Neural cell (in vitro differentiated cells): ENCODE measurements at regions not wholly inside any gene's neighbourhood (a gene's known extent, or its start where the extent isn't known, plus 50 kb on each side); places are given as distances from the start of the nearest gene placed in this dataset.

ENCODE experiments used
- H2AFZ ChIP-seq: fragments of 200-600, 300-800 bp; sonication (generic), shearing (Covaris generic); 2 replicates; pipeline ENCODE4 v1.6.0; 2014; ENCODE audit warnings: low read depth, mild to moderate bottlenecking, antibody characterized with exemption, low read length, moderate library complexity
- H3F3A ChIP-seq: fragments of 200-600 bp; shearing (Covaris generic); 2 replicates; pipeline ENCODE4 v1.6.1; 2016; ENCODE audit warnings: mild to moderate bottlenecking, moderate library complexity, mixed read lengths, antibody characterized with exemption, low read length; ENCODE audit not compliant: insufficient read depth, poor library complexity, severe bottlenecking
- H3K27ac ChIP-seq: fragments of 200-600, 300-800 bp; sonication (generic), shearing (Covaris generic); 2 replicates; pipeline ENCODE4 v1.5.1; 2014; ENCODE audit warnings: mild to moderate bottlenecking, low read length, moderate library complexity
- H3K27me3 ChIP-seq: fragments of 300-800, 200-600 bp; sonication (generic), shearing (Covaris generic); 2 replicates; pipeline ENCODE4 v1.6.0; 2014; ENCODE audit warnings: mild to moderate bottlenecking, low read depth, low read length, moderate library complexity; ENCODE audit not compliant: insufficient read depth
- H3K36me3 ChIP-seq: fragments of 300-800, 200-600 bp; sonication (generic), shearing (Covaris generic); 2 replicates; pipeline ENCODE4 v1.5.1; 2014; ENCODE audit warnings: mild to moderate bottlenecking, antibody characterized with exemption, low read length, moderate library complexity; ENCODE audit not compliant: insufficient read depth
- H3K4me2 ChIP-seq: fragments of 300-800, 200-600 bp; sonication (generic), shearing (Covaris generic); 2 replicates; pipeline ENCODE4 v1.6.0; 2014; ENCODE audit warnings: mild to moderate bottlenecking, low read length
- H3K4me3 ChIP-seq: fragments of 300-800, 200-600 bp; sonication (generic), shearing (Covaris generic); 2 replicates; pipeline ENCODE4 v1.5.1; 2014; ENCODE audit warnings: mild to moderate bottlenecking, low read length, moderate library complexity
- H3K79me2 ChIP-seq: fragments of 200-600 bp; shearing (Covaris generic); replicated peaks from 2 replicates; pipeline ENCODE4 v1.6.0; 2014; ENCODE audit warnings: mild to moderate bottlenecking, low read length, moderate library complexity; ENCODE audit not compliant: insufficient read depth
- H3K9ac ChIP-seq: fragments of 300-800, 200-600 bp; sonication (generic), shearing (Covaris generic); 2 replicates; pipeline ENCODE4 v1.6.1; 2016; ENCODE audit warnings: mild to moderate bottlenecking, low read length, mixed read lengths
- H3K9me2 ChIP-seq: fragments of 200-600 bp; shearing (Covaris generic); 2 replicates; pipeline ENCODE4 v1.6.1; 2016; ENCODE audit warnings: mild to moderate bottlenecking, low read length, mixed read lengths; ENCODE audit not compliant: insufficient read depth
- H3K9me3 ChIP-seq: fragments of 200-600, 300-800 bp; sonication (generic), shearing (Covaris generic); 2 replicates; pipeline ENCODE4 v1.6.1; 2016; ENCODE audit warnings: mild to moderate bottlenecking, mixed run types, low read length, moderate library complexity, mixed read lengths
- H4K20me1 ChIP-seq: fragments of 200-600 bp; shearing (Covaris generic); 2 replicates; pipeline ENCODE4 v1.6.1; 2016; ENCODE audit warnings: mild to moderate bottlenecking, mixed run types; ENCODE audit not compliant: insufficient read depth
- CTCF ChIP-seq: fragments of 450-650 bp; IDR thresholded peaks from 2 replicates; pipeline ENCODE4 v1.5.1; 2014; ENCODE audit warnings: antibody characterized with exemption, mild to moderate bottlenecking, moderate library complexity; ENCODE audit not compliant: poor library complexity, severe bottlenecking
- EP300 ChIP-seq: fragments of 450-650 bp; conservative IDR thresholded peaks from 2 replicates; pipeline ENCODE4 v1.6.1; 2014; ENCODE audit warnings: antibody characterized with exemption, mild to moderate bottlenecking, moderate library complexity; ENCODE audit not compliant: poor library complexity, severe bottlenecking
- EZH2 ChIP-seq: fragments of 200-600, 300-800 bp; shearing (Covaris generic), sonication (generic); IDR thresholded peaks from 2 replicates; pipeline ENCODE4 v1.6.1; 2014; ENCODE audit warnings: antibody characterized with exemption, low read length, borderline replicate concordance, mild to moderate bottlenecking; ENCODE audit not compliant: insufficient read depth, poor library complexity, severe bottlenecking
- MXI1 ChIP-seq: fragments of 450-650 bp; conservative IDR thresholded peaks from 2 replicates; pipeline ENCODE4 v1.6.1; 2014; ENCODE audit warnings: antibody characterized with exemption, mild to moderate bottlenecking; ENCODE audit not compliant: poor library complexity, severe bottlenecking
- POLR2AphosphoS5 ChIP-seq: IDR thresholded peaks from 2 replicates; pipeline ENCODE4 v1.6.1; 2012
- RAD21 ChIP-seq: fragments of 450-650 bp; conservative IDR thresholded peaks from 2 replicates; pipeline ENCODE4 v1.6.1; 2014; ENCODE audit warnings: antibody characterized with exemption, mild to moderate bottlenecking, moderate library complexity
- REST ChIP-seq: IDR thresholded peaks from 2 replicates; pipeline ENCODE4 v1.6.1; 2012; ENCODE audit warnings: borderline replicate concordance
- SMC3 ChIP-seq: fragments of 450-650 bp; conservative IDR thresholded peaks from 2 replicates; pipeline ENCODE4 v1.6.1; 2014; ENCODE audit warnings: antibody characterized with exemption, mild to moderate bottlenecking, moderate library complexity; ENCODE audit not compliant: poor library complexity
- TAF1 ChIP-seq: IDR thresholded peaks from 2 replicates; pipeline ENCODE4 v1.6.1; 2012; ENCODE audit warnings: low read depth

GRCh38 chrX:13175056-13175455, 130.6 kb upstream of the FAM9C start:
- TF ChIP-seq MXI1 (no peak), EP300 (no peak)
- no peaks in the 10 kb centered on the region for H4K20me1 ChIP-seq

GRCh38 chrX:13170966-13171558, 126.6 kb upstream of the FAM9C start:
- Histone ChIP-seq H3K79me2 (no peaks in the 10 kb centered on the region), H3K27me3 (no peaks in the 10 kb centered on the region), H2AFZ (no peak overlapping the region), H3K36me3 (no peaks in the 10 kb centered on the region), H3K4me3 (no peak overlapping the region), H4K20me1 (no peaks in the 10 kb centered on the region), H3K9me3 (no peaks in the 10 kb centered on the region), H3K9me2 (no peaks in the 10 kb centered on the region), H3K27ac (no peak overlapping the region), H3K4me2 (no peak overlapping the region), H3F3A (no peaks in the 10 kb centered on the region), H3K9ac (no peak overlapping the region)
- TF ChIP-seq REST = no peak
- TF ChIP-seq POLR2AphosphoS5 = no peak
- TF ChIP-seq TAF1 = no peak
- no peak for TF ChIP-seq EP300
- TF ChIP-seq CTCF = no peak
- TF ChIP-seq SMC3 = no peak
- no peak for TF ChIP-seq EZH2
- TF ChIP-seq RAD21 = no peak
- no peak for TF ChIP-seq MXI1

More at GRCh38 chrX:13175056-13175455, 130.6 kb upstream of the FAM9C start:
- no peak overlapping the region for H3K4me3 ChIP-seq
- no peaks in the 10 kb centered on the region for H3F3A ChIP-seq
- H3K9me3 ChIP-seq = no peaks in the 10 kb centered on the region
- no peaks in the 10 kb centered on the region for H3K27me3 ChIP-seq
- H3K9me2 ChIP-seq = no peaks in the 10 kb centered on the region
- no peak overlapping the region for H3K9ac ChIP-seq
- no peak overlapping the region for H3K4me2 ChIP-seq
- no peak overlapping the region for H3K27ac ChIP-seq
- no peaks in the 10 kb centered on the region for H3K79me2 ChIP-seq
- H3K36me3 ChIP-seq = no peaks in the 10 kb centered on the region
- no peak overlapping the region for H2AFZ ChIP-seq
